Panc1 (cell line): ENCODE measurements at regions not wholly inside any gene's neighbourhood (a gene's known extent, or its start where the extent isn't known, plus 50 kb on each side); places are given as distances from the start of the nearest gene placed in this dataset.
"Not testable (repeated sequence)": the region's sequence is repeated elsewhere in the genome, so short reads cannot be mapped to it uniquely, and the experiment has no call there.

Experiments
- ATAC-seq: fragments of 200-7000 bp; cut with Tn5 transposase; 2 replicates; pipeline ENCODE4 v1.9.1; 2020; ENCODE audit warnings: mild to moderate bottlenecking, moderate library complexity
- BruUV-seq: library from RNA; stranded (reverse); fragments of 400-500 nt; replicated peaks from 2 replicates; lab custom pipeline; 2021; lab: Mats Ljungman, UMichigan
- CTCF ChIA-PET: fragments of 300-600 bp; sonication (Branson Sonifier 250); formaldehyde crosslinking; loops from one replicate; lab custom pipeline; 2022; ENCODE audit warnings: antibody characterized with exemption; lab: Charles Lee
- POLR2A ChIA-PET: fragments of 300-600 bp; sonication (Branson Sonifier 250); formaldehyde crosslinking; loops from one replicate; lab custom pipeline; 2022; ENCODE audit warnings: antibody characterized with exemption; lab: Charles Lee
- DNase-seq: peaks from one replicate; pipeline ENCODE4 v3.0.0-alpha.2; 2010; ENCODE audit warnings: low read depth, low spot score
- H3K27ac ChIP-seq: 2 replicates; pipeline ENCODE4 v1.5.1; 2011; ENCODE audit warnings: mild to moderate bottlenecking, low read length, inconsistent platforms
- H3K27me3 ChIP-seq: fragments of 200-500 bp; sonication (Bioruptor generic); 2 replicates; pipeline ENCODE4 v1.6.0; 2014; ENCODE audit warnings: low read length, inconsistent platforms; ENCODE audit not compliant: control insufficient read depth, insufficient read depth
- H3K36me3 ChIP-seq: fragments of 200-500 bp; sonication (Bioruptor generic); 2 replicates; pipeline ENCODE4 v1.5.1; 2014; ENCODE audit warnings: inconsistent platforms, mild to moderate bottlenecking, low read length, moderate library complexity; ENCODE audit not compliant: control insufficient read depth, insufficient read depth
- H3K4me1 ChIP-seq: 2 replicates; pipeline ENCODE4 v1.5.1; 2011; ENCODE audit warnings: inconsistent platforms, mild to moderate bottlenecking, low read length, moderate library complexity; ENCODE audit not compliant: control insufficient read depth, insufficient read depth
- H3K4me3 ChIP-seq, 2 experiments: 2 replicates each; pipeline ENCODE4 v1.5.1; 2011 to 2012; ENCODE audit warnings: low read depth in 2 of 2, low read length in 2 of 2, mild to moderate bottlenecking in 2 of 2, inconsistent platforms in 1 of 2, moderate library complexity in 1 of 2
- H3K9me3 ChIP-seq: fragments of 200-500 bp; sonication (Bioruptor generic); 2 replicates; pipeline ENCODE4 v1.5.1; 2014; ENCODE audit warnings: low read depth, mild to moderate bottlenecking, inconsistent platforms, low read length, moderate library complexity; ENCODE audit not compliant: control insufficient read depth, insufficient read depth
- POLR2AphosphoS5 ChIP-seq: IDR thresholded peaks from 2 replicates; pipeline ENCODE4 v1.6.1; 2012; ENCODE audit warnings: mild to moderate bottlenecking, low read depth, low read length, moderate library complexity
- SIN3A ChIP-seq: IDR thresholded peaks from 2 replicates; pipeline ENCODE4 v1.6.1; 2012; ENCODE audit warnings: low read depth, mild to moderate bottlenecking, low read length, moderate library complexity, borderline replicate concordance; ENCODE audit not compliant: insufficient read depth
- TCF7L2 ChIP-seq: IDR thresholded peaks from 2 replicates; pipeline ENCODE4 v1.6.1; 2011; ENCODE audit warnings: mild to moderate bottlenecking, low read depth, low read length, inconsistent platforms
- in situ Hi-C: cut with HindIII; loops from 2 replicates; pipeline ENCODE4 v1.10.0; 2016; ENCODE audit warnings: low sequenced_read_pairs, low pct_unique_long_range_greater_than_20kb
- intact Hi-C: fragments of 100-400 bp; cut with micrococcal nuclease; formaldehyde crosslinking; loops from one replicate; pipeline ENCODE4 v1.10.0; 2022; ENCODE audit not compliant: unreplicated experiment
- TF ChIP-seq, protein P1 (sequence below), 2 experiments: IDR thresholded peaks; 2 replicates each; pipeline ENCODE4 v1.6.1; 2011 to 2012; ENCODE audit warnings: low read depth in 2 of 2, control low read depth in 1 of 2, low read length in 1 of 2, mild to moderate bottlenecking in 1 of 2, moderate library complexity in 1 of 2; ENCODE audit not compliant: insufficient read depth in 1 of 2
- TF ChIP-seq, protein P2 (sequence below): fragments of 450-650 bp; IDR thresholded peaks from 2 replicates; pipeline ENCODE4 v1.5.1; 2017; ENCODE audit warnings: mild to moderate bottlenecking

DNA sequence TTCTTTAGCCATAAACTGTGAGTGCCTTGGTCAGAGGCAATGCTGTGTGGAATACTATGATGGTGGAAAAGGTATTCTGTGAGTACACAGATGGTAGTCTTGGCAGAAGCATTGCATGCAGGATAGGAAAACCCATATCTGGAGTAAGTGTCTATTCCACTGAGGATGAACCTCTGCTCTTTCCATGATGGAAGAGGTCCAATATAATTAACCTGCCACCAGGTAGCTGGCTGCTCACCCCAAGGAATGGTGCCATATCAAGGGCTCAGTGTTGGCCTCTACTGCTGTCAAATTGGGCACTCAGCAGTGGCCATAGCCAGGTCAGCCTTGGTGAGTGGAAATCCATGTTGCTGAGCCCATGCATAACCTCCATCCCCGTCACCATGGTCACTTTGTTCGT is 138.1 kb upstream of the KCND3 start:
- POLR2A ChIA-PET, DNase-seq: not testable (repeated sequence)

DNA sequence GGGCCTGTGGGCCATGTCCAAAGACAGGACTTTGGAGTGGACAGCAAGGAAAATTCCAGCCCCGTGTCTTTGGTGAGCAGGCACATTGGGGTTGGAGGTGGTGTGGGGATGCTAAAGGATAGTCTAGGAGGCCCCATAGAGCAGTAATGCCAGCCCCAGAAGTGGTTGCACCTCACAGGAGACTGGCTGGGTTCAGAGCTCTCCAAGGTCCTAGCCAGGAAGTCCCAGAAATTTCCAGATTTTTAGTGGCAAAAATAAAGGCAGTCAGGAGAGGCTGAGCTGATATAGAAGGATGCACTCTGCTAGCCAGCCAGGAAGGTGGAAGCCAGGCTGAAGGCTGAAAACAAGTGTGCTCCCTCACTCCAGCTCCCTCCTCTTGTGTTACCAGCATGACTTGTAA is 144.0 kb upstream of the KCND3 start:
- intact Hi-C loops (no loop called here), in situ Hi-C loops (no loop called here)
- H3K27me3 ChIP-seq, result no peaks in the 10 kb centered on the region
- H3K9me3 ChIP-seq, result no peaks in the 10 kb centered on the region
- no peak for TF ChIP-seq TCF7L2
- no peak for TF ChIP-seq SIN3A
- TF ChIP-seq, protein P1, sequence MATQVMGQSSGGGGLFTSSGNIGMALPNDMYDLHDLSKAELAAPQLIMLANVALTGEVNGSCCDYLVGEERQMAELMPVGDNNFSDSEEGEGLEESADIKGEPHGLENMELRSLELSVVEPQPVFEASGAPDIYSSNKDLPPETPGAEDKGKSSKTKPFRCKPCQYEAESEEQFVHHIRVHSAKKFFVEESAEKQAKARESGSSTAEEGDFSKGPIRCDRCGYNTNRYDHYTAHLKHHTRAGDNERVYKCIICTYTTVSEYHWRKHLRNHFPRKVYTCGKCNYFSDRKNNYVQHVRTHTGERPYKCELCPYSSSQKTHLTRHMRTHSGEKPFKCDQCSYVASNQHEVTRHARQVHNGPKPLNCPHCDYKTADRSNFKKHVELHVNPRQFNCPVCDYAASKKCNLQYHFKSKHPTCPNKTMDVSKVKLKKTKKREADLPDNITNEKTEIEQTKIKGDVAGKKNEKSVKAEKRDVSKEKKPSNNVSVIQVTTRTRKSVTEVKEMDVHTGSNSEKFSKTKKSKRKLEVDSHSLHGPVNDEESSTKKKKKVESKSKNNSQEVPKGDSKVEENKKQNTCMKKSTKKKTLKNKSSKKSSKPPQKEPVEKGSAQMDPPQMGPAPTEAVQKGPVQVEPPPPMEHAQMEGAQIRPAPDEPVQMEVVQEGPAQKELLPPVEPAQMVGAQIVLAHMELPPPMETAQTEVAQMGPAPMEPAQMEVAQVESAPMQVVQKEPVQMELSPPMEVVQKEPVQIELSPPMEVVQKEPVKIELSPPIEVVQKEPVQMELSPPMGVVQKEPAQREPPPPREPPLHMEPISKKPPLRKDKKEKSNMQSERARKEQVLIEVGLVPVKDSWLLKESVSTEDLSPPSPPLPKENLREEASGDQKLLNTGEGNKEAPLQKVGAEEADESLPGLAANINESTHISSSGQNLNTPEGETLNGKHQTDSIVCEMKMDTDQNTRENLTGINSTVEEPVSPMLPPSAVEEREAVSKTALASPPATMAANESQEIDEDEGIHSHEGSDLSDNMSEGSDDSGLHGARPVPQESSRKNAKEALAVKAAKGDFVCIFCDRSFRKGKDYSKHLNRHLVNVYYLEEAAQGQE (IDR thresholded peaks at IDR 0.05; ENCODE audit: insufficient read depth in 1 of 2, low read depth in 2 of 2, low read length in 1 of 2), result peak in 1 of 2 experiments; percentile 32; a peak in 1 of 4 replicates
- no peak for TF ChIP-seq POLR2AphosphoS5
- TF ChIP-seq, protein P2, sequence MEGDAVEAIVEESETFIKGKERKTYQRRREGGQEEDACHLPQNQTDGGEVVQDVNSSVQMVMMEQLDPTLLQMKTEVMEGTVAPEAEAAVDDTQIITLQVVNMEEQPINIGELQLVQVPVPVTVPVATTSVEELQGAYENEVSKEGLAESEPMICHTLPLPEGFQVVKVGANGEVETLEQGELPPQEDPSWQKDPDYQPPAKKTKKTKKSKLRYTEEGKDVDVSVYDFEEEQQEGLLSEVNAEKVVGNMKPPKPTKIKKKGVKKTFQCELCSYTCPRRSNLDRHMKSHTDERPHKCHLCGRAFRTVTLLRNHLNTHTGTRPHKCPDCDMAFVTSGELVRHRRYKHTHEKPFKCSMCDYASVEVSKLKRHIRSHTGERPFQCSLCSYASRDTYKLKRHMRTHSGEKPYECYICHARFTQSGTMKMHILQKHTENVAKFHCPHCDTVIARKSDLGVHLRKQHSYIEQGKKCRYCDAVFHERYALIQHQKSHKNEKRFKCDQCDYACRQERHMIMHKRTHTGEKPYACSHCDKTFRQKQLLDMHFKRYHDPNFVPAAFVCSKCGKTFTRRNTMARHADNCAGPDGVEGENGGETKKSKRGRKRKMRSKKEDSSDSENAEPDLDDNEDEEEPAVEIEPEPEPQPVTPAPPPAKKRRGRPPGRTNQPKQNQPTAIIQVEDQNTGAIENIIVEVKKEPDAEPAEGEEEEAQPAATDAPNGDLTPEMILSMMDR, result no peak
- no TSS peak for BruUV-seq
- ChIA-PET POLR2A (no interaction called here), CTCF (no interaction called here)
- H3K4me3 ChIP-seq, result no peak overlapping the region
- H3K4me1 ChIP-seq, result no peaks in the 10 kb centered on the region
- no peak for DNase-seq
- no peaks in the 10 kb centered on the region for H3K36me3 ChIP-seq
- no peak overlapping the region for H3K27ac ChIP-seq
- no peak for ATAC-seq

More for the DNA sequence above, 138.1 kb upstream of the KCND3 start:
- H3K36me3 ChIP-seq, intact Hi-C loops, BruUV-seq, CTCF ChIA-PET, H3K4me3 ChIP-seq, H3K9me3 ChIP-seq, in situ Hi-C loops, H3K27me3 ChIP-seq, ATAC-seq, H3K27ac ChIP-seq, H3K4me1 ChIP-seq: not testable (repeated sequence)

DNA sequence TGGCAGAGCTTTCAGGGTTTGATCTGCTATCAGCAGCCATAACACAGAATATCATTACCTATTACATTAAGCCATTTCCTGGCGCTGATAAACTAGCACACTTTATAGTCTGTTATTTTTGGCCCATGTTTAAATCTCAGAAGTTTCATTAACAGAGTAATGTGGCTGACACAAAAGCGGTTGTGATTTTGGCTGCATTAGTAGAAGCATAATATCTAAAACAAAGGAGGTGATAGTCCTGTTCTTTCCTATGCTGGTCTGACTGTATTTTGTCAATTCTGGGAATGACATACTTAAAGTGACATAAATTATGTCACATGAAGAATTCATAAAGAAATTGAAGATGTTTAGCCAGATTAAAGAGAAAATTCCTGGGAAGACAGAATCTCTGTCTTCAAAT is 151.3 kb upstream of the KCND3 start:
- CTCF ChIA-PET, result no interaction called here
- intact Hi-C loops, result no loop called here
- TF ChIP-seq, protein P2, result no peak
- TF ChIP-seq TCF7L2 (no peak), SIN3A (no peak), POLR2AphosphoS5 (no peak)
- TF ChIP-seq, protein P1 (IDR thresholded peaks at IDR 0.05; ENCODE audit: insufficient read depth in 1 of 2, low read depth in 2 of 2, low read length in 1 of 2), result no peak
- Histone ChIP-seq H3K4me3 (no peak overlapping the region), H3K27me3 (no peaks in the 10 kb centered on the region), H3K36me3 (no peaks in the 10 kb centered on the region), H3K4me1 (no peaks in the 10 kb centered on the region), H3K27ac (no peak overlapping the region), H3K9me3 (no peaks in the 10 kb centered on the region)
- in situ Hi-C loops, result no loop called here
- BruUV-seq, result no TSS peak
- POLR2A ChIA-PET, result no interaction called here
- DNase-seq, result no peak
- ATAC-seq, result no peak
